HTR-8/SVneo (cell line): ENCODE measurements at regions not wholly inside any gene's neighbourhood (a gene's known extent, or its start where the extent isn't known, plus 50 kb on each side); places are given as distances from the start of the nearest gene placed in this dataset.
A peak's percentile ranks its signal among the peaks of the same experiment; 100 is the strongest.

ENCODE experiments used
- DNase-seq: peaks from one replicate; pipeline ENCODE4 v3.0.0; 2011; ENCODE audit warnings: low spot score, mixed read lengths; ENCODE audit not compliant: insufficient read length
- FAIRE-seq: peaks from 2 replicates; lab custom pipeline; 2011; peaks lifted over from hg19 to GRCh38; lab: Jason Lieb, UNC

DNA sequence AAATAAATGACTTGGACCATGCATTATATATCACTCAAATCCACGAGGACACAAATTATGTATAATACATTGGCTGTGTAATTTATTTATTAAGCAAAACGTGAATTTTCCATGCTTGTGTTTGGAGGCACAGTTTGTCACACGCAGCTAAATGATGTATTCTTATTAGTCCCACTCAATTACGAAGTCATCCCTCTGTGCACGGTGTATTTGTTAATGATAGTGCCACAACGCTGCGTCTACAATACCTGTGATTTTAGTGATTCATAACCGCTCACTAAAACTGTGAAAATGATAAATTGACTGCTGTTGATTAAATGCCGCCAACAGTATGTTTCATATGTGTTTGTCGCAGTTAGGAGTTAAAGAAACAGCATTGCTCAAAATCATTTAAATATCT lies 358.3 kb downstream of the ZNF516 start:
- no peak for DNase-seq

DNA sequence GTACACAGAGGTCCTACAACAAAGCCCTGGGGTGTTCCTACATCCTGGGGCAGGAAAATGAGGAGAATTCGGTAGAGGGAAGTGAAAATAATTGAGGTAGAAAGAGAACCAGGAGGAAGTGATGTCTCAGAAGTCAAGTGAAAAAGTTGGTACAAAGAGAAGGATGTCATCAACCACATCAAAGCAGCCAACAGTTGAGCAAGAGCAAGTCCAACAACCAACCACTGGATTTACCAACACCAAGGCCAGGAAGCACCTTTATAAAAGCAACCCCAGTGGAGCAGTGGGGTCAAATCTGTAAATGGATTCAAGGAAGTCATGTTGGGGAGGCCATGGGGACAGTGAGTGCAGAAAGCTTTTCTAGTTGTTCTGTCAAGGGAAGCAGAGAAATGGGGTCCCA lies 360.4 kb downstream of the ZNF516 start:
- FAIRE-seq, result no peak
- DNase-seq, result no peak

More for the DNA sequence above, 358.3 kb downstream of the ZNF516 start:
- no peak for FAIRE-seq

DNA sequence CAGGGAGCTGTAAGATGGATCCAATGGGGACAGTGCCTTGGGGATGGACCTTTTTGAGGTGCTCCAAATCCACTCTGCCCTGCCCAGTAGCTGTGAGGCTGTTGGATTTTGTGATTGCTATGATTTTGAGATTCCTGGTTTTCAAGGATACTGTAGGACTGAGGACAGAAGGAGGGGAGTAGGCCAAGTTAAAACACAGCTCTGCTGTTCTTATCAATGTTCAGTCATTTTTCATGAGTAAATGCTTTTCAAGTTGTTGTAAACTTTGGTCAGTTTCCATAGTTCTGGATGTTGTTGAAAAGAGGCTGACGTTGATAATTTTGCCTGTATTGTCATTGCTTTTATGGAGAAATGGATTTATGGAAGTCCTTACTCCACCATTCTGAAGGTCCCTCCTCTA lies 361.2 kb downstream of the ZNF516 start:
- DNase-seq, result no peak
- FAIRE-seq, result no peak

DNA sequence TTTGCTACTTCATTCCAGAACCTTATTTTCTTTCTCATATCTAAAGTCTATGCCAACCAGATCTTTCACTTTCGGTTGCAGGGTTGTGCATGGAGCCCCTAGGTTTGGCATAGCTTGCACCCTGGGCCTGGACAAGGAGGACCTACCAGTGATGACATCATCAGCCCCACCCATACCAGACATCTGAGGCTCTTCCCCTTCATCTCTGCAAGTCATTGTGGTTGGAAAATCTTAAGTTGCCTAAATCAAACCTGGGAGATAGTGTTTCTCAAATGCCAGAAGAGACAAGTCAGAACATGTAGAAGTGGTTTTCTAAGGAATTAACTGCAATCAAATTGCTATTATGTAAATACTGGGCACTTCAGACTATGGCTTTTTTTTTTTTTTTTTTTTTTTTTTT lies 363.3 kb downstream of the ZNF516 start:
- FAIRE-seq, result no peak
- DNase-seq, result no peak

DNA sequence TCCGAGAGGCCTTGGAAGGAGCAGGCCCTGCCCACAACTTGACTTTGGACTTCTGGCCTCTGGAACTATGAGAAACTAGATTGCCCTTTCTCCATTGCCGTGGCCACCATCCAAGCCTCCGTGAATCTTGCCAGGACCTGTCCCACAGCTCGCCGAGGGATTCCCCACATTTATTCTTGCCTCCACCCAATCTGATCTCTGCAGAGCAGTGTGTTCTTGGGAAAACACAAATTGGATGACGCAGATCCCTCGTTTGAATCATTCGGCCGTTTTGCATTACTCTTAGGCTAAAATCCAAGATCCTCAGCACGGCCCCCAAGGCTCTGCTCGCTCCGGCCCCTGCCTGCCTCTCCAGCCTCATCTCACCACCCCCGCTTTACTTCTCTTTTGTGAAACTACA lies 364.2 kb downstream of the ZNF516 start:
- DNase-seq (no peak), FAIRE-seq (no peak)

DNA sequence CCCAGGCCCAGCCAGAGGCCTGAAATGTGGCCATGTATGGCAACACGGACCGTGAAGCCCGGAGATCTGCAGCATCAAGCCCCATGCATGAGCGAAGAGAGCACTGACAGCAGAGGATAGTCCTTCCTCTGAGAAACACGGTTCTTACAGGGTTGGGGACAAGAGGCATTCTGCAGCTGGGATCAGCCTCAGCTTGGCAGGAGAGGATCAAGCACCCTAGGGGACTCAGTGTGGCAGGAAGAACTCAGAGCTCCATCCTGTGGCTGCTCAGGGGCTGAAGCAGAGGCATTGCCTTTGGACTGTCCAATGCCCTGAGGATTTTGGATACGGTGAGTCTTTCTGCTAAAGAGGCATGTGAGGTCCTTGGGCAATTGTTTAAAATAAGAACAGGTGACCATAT lies 368.7 kb downstream of the ZNF516 start:
- FAIRE-seq (no peak), DNase-seq (no peak)

DNA sequence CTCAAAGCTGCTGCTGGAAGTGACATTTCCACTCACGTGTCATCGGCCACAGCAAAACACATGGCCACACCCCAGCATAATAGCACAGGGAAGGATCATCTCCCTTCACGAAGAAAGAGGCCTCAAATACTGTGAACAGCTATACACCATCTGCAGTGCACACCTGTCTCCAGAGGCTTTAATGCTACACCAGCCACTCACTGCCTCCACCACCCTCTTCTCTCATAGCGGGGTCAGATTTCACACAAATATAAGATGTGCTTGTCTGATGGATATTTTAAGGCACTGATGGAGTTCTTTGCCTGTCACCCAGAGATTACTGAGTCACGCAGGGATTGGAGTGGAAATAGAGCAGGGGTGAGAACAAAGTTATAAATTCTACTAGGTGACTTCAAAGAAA lies 374.0 kb downstream of the ZNF516 start:
- FAIRE-seq, result no peak

DNA sequence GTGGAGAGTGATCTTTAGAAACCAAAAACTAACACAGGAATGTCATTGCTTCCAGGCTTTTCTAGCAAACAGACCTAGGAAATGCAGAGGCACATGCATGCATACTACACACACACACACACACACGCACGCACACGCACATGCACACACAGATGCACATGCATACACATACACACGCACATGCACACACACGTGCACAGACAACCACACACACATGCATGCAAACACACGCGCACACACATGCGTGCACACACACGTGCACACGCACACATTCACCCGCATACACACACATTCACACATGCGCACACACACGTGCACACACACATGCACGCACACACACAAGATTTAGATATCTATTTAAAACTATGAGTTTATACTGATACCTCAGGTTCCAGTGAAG lies 379.5 kb downstream of the ZNF516 start:
- DNase-seq (no peak), FAIRE-seq (peak; percentile 44)

More for the DNA sequence above, 374.0 kb downstream of the ZNF516 start:
- no peak for DNase-seq

DNA sequence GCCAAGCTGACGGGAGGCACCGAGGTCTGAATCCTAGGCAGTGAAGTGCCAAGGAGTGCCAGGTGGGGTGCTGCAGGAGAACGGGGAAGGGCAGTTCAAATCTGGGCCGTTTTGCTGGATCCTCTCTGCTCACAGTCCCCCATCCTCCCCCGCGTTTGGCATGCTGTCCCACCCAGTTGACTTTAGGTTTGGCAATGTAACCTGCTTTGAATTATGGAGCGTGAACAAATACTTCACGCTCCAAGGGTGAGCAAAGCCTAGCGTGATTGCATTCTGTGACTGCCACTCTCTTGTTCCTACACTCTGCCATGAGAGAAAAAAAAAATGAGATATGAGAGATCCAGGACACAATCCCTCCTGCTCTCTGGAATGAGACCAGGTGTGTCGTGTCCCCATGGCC lies 381.9 kb downstream of the ZNF516 start:
- DNase-seq (no peak), FAIRE-seq (no peak)

DNA sequence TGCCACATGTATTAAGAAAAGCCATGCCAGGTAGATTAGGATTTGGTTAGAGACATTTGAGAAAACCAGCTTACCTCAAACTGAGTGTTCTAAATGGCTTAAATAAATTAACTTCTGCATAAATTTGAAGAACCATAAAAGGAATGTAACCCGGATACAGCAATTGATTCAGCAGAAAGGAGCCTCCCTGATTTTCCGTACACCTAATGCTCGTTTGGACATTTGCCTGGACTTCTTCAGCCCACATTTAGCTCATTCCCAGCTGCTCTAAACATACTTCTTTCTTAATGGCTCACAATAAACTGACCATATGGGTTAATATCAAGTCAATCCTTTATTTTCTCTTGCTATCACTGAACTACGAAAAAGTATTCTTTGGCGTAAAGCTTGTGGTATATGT lies 392.4 kb downstream of the ZNF516 start:
- no peak for FAIRE-seq

DNA sequence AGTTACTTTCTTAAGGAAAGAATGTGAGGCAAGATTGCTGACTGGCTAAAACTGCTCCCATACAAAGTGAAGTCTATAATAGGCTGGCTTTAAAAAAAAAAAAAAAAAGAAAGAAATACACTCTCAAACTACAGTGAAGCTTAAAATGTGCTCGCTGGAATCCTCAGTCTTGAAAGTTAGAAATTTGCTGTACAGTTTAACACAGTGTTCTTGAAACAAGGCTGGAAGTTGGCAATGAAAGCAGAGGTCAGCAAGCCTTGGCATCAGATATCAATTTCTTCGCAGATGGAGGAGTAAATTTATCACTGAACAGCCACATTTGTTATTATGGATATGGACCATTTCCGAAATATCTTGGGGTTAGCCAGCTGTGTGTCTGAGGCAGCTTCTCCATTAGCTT lies 392.9 kb downstream of the ZNF516 start:
- FAIRE-seq (no peak), DNase-seq (no peak)

More for the DNA sequence above, 392.4 kb downstream of the ZNF516 start:
- no peak for DNase-seq

DNA sequence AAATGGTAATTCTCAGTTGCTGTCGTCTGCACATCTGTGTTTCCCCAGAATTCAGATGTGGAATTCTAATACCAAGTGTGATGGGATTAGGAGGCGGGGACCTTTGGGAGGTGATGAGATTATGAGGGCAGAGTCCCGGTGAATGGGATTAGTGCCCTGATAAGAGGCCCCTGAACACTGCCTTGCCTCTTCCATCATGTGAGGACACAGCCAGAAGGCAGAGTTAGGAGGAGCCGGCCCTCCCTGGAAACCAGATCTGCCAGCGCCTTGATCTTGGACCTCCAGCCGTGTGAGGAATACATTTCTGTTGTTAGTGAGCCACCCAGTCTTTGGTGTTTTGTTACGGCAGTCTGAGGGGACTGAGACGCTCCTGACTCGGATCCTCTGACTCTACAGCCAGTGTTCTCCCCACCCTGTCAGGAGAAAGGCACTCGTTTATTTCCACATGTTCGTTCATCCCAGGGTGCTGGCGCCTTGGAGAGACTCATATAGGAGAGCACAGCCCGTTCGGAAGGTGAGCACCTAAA lies 395.0 kb downstream of the ZNF516 start:
- no peak for DNase-seq
- FAIRE-seq, result no peak

DNA sequence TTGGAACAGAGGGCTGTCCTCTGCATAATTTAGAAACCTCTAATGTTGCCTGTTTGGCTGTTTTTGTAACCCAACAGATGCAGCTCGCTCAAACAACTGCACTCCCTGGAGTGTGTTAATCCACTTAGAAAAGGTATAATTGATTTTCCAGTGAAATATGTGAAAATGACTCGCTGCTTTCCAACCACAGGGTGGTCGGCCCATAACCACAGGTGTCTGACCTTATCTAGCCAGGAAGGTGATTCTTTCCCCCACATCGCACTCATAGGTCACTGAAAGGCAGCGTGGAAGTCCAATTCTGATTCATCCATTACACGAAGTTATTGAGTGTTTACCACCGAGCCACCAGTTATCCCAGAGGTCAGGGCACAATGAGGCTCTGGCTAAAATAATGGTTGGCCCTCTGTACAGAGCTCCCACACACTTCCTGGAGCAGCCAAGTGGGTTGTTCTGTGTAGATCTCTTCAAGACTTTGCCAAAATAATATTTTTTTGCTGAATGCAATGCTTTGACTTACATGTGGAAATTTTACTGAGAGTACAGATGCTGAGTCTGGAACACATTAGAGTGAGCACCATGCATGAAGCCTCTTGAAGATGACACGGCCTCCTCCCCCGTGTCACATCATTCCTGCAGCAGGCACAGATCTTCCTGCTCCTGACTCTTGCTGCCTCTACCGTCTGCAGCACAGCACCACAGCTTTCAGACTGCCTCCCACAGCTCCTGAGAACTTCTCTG lies 396.2 kb downstream of the ZNF516 start:
- DNase-seq (no peak), FAIRE-seq (no peak)

DNA sequence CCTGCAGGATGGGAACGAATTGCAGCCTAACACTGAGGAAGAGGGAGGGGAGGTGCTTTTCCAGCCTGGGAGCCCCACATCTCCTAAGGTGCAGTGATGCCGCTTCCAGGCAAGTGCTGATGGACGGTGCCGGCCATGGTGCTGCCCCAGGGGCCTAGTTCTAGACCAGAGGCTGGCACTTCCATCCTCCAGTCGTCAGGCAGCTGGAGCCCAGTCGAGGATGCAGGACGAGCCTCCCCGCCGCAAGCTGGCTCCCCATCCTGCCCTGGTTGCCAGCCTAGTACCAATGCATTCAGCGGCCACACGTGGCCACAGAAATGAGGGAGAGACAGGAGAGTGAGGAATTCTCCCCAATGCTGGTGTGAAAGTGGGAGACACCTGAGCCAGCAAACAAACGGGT lies 413.5 kb downstream of the ZNF516 start:
- FAIRE-seq (no peak), DNase-seq (no peak)

DNA sequence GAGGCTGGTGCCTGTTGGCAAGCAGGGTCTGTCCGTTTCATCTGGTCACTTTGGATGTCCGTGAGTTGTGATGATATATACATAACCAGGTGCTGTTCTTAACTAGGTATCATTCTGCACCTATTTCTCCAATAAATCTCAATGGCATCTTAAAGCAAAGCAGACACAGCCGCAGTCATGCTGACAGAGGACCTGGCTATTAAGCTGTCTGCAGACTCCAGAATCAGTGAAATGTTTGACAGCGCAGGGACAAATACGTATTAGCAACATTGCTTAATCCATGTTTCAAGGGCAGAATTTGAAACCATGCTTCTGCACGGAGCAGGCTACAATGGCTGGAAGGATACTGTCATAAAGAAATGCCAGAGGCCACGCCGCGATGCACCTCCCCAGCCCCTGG lies 414.6 kb downstream of the ZNF516 start:
- FAIRE-seq (no peak), DNase-seq (no peak)

DNA sequence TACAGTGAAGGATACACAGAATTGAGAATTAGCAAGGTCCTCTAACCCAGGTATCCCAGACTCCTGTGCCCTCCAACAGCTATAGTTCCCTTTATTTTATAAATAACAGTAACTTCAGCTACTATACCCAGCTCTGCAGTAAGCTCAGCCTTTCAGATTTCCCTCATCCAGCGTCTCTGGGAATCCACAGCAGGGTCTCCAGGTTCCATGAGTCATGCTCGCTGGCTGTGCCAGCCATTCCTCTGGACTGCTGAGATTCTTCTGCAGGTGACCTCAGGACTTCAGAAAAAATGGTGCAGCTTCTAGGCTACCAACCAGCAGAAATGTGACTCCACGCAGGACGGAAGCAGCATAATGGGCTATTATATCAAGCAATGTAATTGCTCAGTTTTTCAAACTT lies 419.3 kb downstream of the ZNF516 start:
- no peak for FAIRE-seq
- DNase-seq, result no peak

DNA sequence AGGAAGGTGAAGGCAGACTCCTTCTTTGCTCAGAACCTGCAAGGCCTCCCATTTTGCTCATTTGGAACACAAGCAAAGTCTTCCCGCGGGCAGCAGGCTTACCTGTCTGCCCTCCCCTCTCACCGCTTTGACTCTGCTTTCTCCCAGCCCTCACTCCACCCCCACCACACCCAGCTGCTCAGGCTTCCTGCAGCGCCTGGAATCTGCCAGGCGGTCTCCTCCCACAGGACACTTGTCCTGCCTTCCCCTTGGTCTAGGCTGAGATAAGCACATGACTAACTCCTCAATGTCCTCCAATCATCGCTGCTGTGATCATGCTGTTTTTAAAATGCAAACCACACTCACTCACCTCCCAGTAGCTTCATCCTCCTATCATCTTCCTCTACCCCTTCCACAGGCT lies 430.0 kb downstream of the ZNF516 start:
- FAIRE-seq (no peak), DNase-seq (no peak)

DNA sequence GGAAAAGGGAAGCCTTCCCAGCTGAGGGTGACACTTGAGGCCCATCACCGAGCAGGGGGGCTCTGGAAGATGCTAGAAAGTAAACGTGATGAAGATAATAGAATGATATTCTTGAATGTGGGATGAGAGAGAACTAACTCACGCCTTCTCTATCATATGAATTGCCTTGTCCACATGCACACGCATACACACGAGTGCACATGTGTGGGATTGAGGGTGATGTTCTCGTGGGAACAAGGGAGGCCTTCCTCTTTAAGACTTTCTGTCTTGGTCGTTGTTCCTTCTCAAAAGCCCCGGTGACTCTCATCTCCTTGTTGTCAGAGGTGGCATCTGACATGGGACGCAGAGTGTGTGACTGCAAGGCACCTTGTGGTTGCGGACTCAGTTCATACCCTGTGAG lies 436.9 kb downstream of the ZNF516 start:
- FAIRE-seq (no peak), DNase-seq (no peak)

DNA sequence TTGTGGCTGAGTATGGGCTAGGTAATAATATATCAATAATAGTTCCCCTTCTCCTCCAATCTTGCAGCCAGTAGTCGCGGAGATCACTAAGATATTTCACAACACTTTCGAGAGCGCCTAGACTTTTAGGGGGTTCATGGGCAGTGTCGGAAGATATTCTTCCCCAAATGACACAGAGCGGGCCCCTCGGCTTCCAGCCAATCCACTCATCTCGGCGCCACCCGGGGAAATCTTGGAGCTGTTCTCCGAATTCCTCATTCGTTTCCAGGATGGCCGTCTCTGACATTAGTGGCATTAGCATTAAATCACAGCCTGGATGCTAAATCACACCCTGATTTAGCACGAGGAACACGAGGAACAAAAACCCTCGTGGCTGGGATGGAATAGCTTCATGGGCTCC lies 437.7 kb downstream of the ZNF516 start:
- no peak for FAIRE-seq
- no peak for DNase-seq

DNA sequence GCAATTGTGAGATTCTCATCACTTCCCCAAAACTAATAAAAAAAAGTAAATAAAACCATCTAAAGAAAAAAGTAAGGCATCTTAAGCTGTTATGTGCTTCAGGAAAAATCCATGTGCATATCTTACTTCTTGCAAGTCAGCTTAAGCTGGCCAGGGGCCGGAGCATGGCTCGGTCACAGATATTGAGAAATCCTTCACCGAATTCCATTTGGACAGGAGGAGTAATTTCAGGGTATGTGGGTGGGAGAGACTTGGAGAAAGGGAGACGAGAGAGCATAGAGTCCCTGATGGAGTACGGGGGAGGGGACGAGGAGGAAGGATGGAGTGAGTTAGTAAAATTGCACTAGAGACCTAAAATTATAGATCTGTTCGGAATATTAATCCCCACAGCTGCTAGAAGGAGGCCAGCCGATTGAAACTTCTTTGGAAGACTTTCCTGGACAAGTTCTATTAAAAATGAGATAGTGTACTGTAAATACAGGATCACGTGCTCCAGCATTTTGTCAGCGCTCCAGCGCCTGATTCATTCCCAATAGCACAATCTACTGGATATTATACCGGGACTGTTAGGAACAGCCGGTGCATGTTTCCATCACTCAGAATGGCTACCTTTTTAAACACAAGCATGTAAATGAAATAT lies 438.5 kb downstream of the ZNF516 start:
- DNase-seq, result no peak
- no peak for FAIRE-seq

DNA sequence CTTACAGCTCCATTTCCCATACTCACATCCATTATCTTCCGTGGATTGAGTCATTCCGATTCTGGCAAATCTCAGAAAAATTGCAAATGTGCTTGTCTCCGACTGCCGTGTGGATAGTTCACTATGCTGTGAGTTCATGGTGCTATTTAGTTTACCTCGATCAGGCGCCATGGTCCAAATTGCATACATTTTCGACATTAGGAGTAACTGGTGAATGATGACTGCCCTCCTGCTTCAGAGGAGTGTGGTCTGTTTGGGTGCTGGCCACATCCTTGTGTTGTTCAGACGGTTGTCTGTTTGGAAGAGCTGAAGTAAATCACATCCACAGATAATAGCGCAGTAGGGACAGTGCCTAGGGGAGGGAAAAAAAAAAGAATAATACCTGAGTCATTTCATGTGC lies 439.5 kb downstream of the ZNF516 start:
- FAIRE-seq (no peak), DNase-seq (no peak)

DNA sequence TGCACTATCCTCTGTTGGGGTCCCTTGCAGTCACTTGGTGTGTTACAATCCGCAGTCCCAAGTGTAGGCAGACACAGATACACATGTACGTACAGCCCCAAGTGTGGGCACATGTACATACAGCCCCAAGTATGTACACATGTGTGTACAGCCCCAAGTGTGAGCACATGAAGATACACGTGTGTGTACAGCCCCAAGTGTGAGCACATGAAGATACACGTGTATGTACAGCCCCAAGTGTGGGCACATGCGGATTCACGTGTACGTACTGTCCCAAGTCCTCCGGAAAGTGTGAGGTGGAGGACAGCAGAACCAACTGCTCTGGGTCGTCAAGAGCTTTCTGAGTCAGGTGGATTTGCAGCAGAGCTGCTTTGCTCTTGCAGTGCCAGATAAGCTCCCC lies 440.0 kb downstream of the ZNF516 start:
- FAIRE-seq (no peak), DNase-seq (no peak)
